Sigmoid colon (tissue), 4 donors: ENCODE measurements at regions not wholly inside any gene's neighbourhood (a gene's known extent, or its start where the extent isn't known, plus 50 kb on each side); places are given as distances from the start of the nearest gene placed in this dataset.

Experiments used
- EP300 ChIP-seq, 4 donors: sonication (generic); formaldehyde crosslinking; IDR thresholded peaks; one replicate each; pipeline ENCODE4 v1.6.1; 2017; ENCODE audit warnings: antibody characterized with exemption in 4 of 4
- POLR2A ChIP-seq, 2 donors: fragments of 450-650 bp; IDR thresholded peaks; one replicate each; pipeline ENCODE4 v1.6.1; 2016; ENCODE audit warnings: antibody characterized with exemption in 2 of 2, mild to moderate bottlenecking in 2 of 2, moderate library complexity in 2 of 2
- TF ChIP-seq, protein P1 (sequence below), 4 experiments: fragments of 450-650 bp in 3 of 4; fragments of 200-600 bp in 1 of 4; IDR thresholded peaks; one replicate each; pipeline ENCODE4 v1.5.1; 2016 to 2019; ENCODE audit warnings: antibody characterized with exemption in 4 of 4, mild to moderate bottlenecking in 3 of 4, moderate library complexity in 2 of 4

DNA sequence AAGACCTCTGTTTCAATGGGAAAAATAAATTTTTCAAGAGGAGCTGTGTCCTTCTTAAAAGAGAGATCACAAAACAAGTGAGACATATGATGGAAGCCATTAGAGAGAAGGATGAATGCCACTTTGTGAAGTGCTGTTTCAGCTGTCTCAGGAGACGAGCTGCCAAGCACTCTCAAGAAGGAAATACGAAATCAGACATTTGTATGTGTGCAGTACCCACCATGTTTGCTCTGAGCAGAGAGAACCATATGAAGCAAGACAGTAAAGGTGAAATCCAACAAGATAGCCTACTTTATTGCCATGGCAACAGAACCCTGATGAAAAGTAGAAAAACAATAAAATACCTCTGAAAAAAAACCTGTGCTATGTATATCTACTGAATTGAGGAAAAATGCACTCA, 168.1 kb downstream of the AMY1C start:
- TF ChIP-seq, protein P1, sequence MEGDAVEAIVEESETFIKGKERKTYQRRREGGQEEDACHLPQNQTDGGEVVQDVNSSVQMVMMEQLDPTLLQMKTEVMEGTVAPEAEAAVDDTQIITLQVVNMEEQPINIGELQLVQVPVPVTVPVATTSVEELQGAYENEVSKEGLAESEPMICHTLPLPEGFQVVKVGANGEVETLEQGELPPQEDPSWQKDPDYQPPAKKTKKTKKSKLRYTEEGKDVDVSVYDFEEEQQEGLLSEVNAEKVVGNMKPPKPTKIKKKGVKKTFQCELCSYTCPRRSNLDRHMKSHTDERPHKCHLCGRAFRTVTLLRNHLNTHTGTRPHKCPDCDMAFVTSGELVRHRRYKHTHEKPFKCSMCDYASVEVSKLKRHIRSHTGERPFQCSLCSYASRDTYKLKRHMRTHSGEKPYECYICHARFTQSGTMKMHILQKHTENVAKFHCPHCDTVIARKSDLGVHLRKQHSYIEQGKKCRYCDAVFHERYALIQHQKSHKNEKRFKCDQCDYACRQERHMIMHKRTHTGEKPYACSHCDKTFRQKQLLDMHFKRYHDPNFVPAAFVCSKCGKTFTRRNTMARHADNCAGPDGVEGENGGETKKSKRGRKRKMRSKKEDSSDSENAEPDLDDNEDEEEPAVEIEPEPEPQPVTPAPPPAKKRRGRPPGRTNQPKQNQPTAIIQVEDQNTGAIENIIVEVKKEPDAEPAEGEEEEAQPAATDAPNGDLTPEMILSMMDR (IDR thresholded peaks at IDR 0.05) = no peak
- TF ChIP-seq POLR2A (IDR thresholded peaks at IDR 0.05) = no peak
- no peak for TF ChIP-seq EP300 (IDR thresholded peaks at IDR 0.05)
